ENCODE measurements at regions not wholly inside any gene's neighbourhood (a gene's known extent, or its start where the extent isn't known, plus 50 kb on each side); places are given as distances from the start of the nearest gene placed in this dataset.

GRCh38 chr6:111939902-111940301 is 66.7 kb upstream of the FYN start:
- no peak for TF ChIP-seq CTCF (conservative IDR thresholded peaks at IDR 0.05; ENCODE audit: low read depth, low read length)
- H3K4me3 ChIP-seq (ENCODE audit: low read depth, low read length): no peak overlapping the region
- no peak for DNase-seq (ENCODE audit: low read depth)

- no peak overlapping the region for H3K4me3 ChIP-seq (ENCODE audit: low read depth, low read length)
- TF ChIP-seq CTCF (conservative IDR thresholded peaks at IDR 0.05; ENCODE audit: low read depth, low read length): no peak
- DNase-seq (ENCODE audit: low read depth): no peak
Observed at GRCh38 chr6:111940801-111941200, 67.5 kb upstream of the FYN start.

DNA sequence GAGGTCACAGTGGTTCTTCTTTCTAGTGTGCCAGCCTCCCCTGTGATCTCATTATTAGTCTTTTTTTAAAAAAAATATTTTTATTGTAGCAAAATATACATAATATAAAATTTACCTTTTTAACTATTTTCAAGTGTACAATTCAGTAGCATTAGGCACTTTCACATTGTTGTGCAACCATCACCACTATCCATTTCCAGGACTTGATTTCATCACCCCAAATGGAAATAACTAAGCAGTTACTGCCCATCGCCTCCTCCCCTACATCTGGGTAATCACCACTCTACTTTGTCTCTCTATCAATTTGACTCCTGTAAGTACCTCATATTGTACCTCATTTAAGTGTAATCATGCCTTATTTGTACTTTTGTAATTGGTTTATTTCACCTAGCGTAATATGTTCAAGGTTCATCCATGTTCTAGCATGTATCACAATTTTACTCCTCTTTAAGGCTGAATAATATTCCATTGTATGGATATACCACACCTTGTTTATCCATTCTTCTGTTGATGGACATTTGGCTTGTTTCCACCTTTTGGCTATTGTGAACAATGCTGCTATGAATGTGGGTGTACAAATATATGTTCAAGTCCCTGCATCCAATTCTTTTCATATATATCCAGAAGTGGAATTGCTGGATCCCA is 68.6 kb upstream of the FYN start:
- no peak for DNase-seq (ENCODE audit: low read depth)
- H3K4me3 ChIP-seq (ENCODE audit: low read depth, low read length): no peak overlapping the region
- TF ChIP-seq CTCF (conservative IDR thresholded peaks at IDR 0.05; ENCODE audit: low read depth, low read length): no peak

DNA sequence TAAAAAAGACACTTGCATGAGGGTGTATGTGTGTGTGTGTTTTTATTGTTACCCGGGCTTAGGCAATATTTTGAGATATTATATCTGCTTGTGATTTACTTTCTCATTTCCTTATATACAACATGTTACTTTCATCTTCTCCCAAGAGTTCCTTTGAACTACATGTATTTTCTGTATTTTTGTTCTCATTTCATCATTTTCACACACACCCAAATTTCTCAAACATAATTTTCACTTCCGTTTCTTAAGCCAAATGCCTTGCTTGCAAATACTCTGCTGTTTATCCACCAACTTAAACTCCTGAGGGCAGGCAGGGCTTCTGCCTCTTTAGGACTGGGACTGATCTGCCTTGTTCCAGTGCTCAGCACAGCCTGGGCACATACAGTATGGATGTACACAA is 69.3 kb upstream of the FYN start:
- no peak for DNase-seq (ENCODE audit: low read depth)
- no peak overlapping the region for H3K4me3 ChIP-seq (ENCODE audit: low read depth, low read length)
- no peak for TF ChIP-seq CTCF (conservative IDR thresholded peaks at IDR 0.05; ENCODE audit: low read depth, low read length)

DNA sequence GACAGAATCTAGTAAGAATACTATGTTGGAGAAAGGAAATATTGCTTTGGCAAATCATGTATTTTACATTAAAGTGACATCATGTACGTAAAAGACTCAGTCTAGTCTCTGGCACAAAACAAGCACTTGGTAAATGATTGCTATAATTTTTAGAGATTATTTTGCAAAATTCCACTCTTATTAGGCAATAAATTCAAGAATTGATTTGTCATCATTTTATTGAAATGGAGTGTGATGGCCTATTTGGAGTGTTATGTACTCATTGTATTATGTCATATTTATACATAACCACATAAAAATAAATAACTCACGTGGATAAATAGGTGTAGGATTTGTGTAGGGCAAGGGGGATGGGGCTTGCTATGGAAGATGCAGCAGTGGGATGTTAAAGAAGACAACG is 70.0 kb upstream of the FYN start:
- no peak for DNase-seq (ENCODE audit: low read depth)
- no peak for TF ChIP-seq CTCF (conservative IDR thresholded peaks at IDR 0.05; ENCODE audit: low read depth, low read length)
- H3K4me3 ChIP-seq (ENCODE audit: low read depth, low read length): no peak overlapping the region

- no peak overlapping the region for H3K4me3 ChIP-seq (ENCODE audit: low read depth, low read length)
- no peak for TF ChIP-seq CTCF (conservative IDR thresholded peaks at IDR 0.05; ENCODE audit: low read depth, low read length)
- no peak for DNase-seq (ENCODE audit: low read depth)
Observed at GRCh38 chr6:111943726-111944125, 70.5 kb upstream of the FYN start.

DNA sequence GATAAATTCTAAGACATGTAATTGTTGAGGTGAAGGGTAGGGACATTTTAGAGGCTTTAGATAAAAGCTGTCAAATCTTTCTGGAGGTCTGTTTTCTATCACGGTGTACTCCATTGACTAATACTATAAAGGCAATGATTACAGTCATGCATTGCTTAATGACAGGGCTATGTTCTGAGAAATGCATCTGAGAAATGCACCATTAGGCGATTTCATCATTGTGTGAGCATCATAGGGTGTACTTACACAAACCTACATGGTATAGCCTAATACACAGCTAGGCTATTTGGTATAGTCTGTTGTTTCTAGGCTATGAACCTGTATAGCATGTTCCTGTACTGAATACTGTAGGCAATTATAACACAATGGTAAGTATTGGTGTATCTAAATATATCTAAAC is 71.3 kb upstream of the FYN start:
- H3K4me3 ChIP-seq (ENCODE audit: low read depth, low read length): no peak overlapping the region
- TF ChIP-seq CTCF (conservative IDR thresholded peaks at IDR 0.05; ENCODE audit: low read depth, low read length): no peak
- no peak for DNase-seq (ENCODE audit: low read depth)

Measured in epithelial cell of proximal tubule (primary cell).